Body of pancreas (tissue), 4 donors: ENCODE measurements at regions not wholly inside any gene's neighbourhood (a gene's known extent, or its start where the extent isn't known, plus 50 kb on each side); places are given as distances from the start of the nearest gene placed in this dataset.

Experiments
- ATAC-seq: fragments of 150-250 bp; one replicate; pipeline ENCODE4 v1.9.1; 2016
- DNase-seq, 4 donors: peaks; one replicate each; pipeline ENCODE4 v3.0.0-alpha.2; 2019
- H3K27ac ChIP-seq, 4 donors: fragments of 200-600 bp; sonication (generic); 1 replicate in 3 of 4; 2 replicates in 1 of 4; pipeline versions ENCODE4 v1.5.1 to v1.6.1; 2016 to 2019; ENCODE audit warnings: mild to moderate bottlenecking in 1 of 4, mixed read lengths in 1 of 4, moderate library complexity in 1 of 4
- H3K27me3 ChIP-seq, 2 donors: fragments of 200-600 bp; sonication (generic); one replicate each; pipeline ENCODE4 v1.6.0; 2016; ENCODE audit warnings: mild to moderate bottlenecking in 1 of 2
- H3K36me3 ChIP-seq, 2 donors: fragments of 200-600 bp; sonication (generic); replicated peaks in 1 of 2; 2 replicates each; pipeline ENCODE4 v1.5.1; 2016; ENCODE audit warnings: low read depth in 2 of 2; ENCODE audit not compliant: insufficient read depth in 1 of 2
- H3K4me1 ChIP-seq: fragments of 200-600 bp; sonication (generic); one replicate; pipeline ENCODE4 v1.6.0; 2016
- H3K4me3 ChIP-seq, 2 donors: fragments of 200-600 bp; sonication (generic); 1 replicate in 1 of 2; 2 replicates in 1 of 2; pipeline ENCODE4 v1.5.1; 2016 to 2019
- H3K9me3 ChIP-seq, 3 donors: fragments of 200-600 bp; sonication (generic); 1 replicate in 2 of 3; 2 replicates in 1 of 3; pipeline ENCODE4 v1.5.1; 2016
- CTCF ChIP-seq, 7 experiments: fragments of 450-650 bp in 4 of 7; fragments of 200-600 bp in 3 of 7; sonication (generic) in 3 of 7; IDR thresholded peaks; one replicate each; pipeline ENCODE4 v1.5.1; 2016 to 2019; ENCODE audit warnings: antibody characterized with exemption in 7 of 7
- POLR2A ChIP-seq, 3 donors: fragments of 450-650 bp; IDR thresholded peaks; one replicate each; pipeline ENCODE4 v1.6.1; 2016; ENCODE audit warnings: antibody characterized with exemption in 3 of 3, mild to moderate bottlenecking in 2 of 3
- WGBS, 2 donors: methylation state at CpG; one replicate each; pipeline ENCODE4 v1.1.5; 2017; 5-methylcytosine and 5-hydroxymethylcytosine counted together
- intact Hi-C: fragments of 100-400 bp; cut with DNase I; formaldehyde crosslinking; loops from one replicate; pipeline ENCODE4 v1.15.1; 2023

- ATAC-seq, result no peak
- intact Hi-C loops, result no loop called here
- WGBS, 2 donors, result 54 to 55% methylated on average over 8 of the region's 8 CpGs
Observed at GRCh38 chr5:9861666-9862256, 231.6 kb upstream of the TAS2R1 start.

GRCh38 chr5:9859808-9860207 is 229.7 kb upstream of the TAS2R1 start:
- Histone ChIP-seq H3K27me3 (no peaks in the 10 kb centered on the region), H3K4me1 (peaks cover 8% of the 10 kb centered on the region), H3K4me3 (no peak overlapping the region), H3K36me3 (no peaks in the 10 kb centered on the region), H3K27ac (no peak overlapping the region), H3K9me3 (peaks cover 0 to 2% (median 0%) of the 10 kb centered on the region in 3 donors)
- TF ChIP-seq CTCF (IDR thresholded peaks at IDR 0.05), result no peak
- TF ChIP-seq POLR2A (IDR thresholded peaks at IDR 0.05), result no peak
- DNase-seq (no peak), ATAC-seq (no peak)
- intact Hi-C loops, result no loop called here
- WGBS, 2 donors, result 8 to 9% methylated on average over 1 of the region's 1 CpG

More at GRCh38 chr5:9861666-9862256, 231.6 kb upstream of the TAS2R1 start:
- Histone ChIP-seq H3K4me1 (peaks cover 8% of the 10 kb centered on the region), H3K27me3 (no peaks in the 10 kb centered on the region), H3K36me3 (no peaks in the 10 kb centered on the region), H3K4me3 (no peak overlapping the region), H3K9me3 (peaks cover 0 to 14% (median 0%) of the 10 kb centered on the region in 3 donors), H3K27ac (no peak overlapping the region)
- no peak for DNase-seq
- TF ChIP-seq CTCF (IDR thresholded peaks at IDR 0.05), result no peak
- no peak for TF ChIP-seq POLR2A (IDR thresholded peaks at IDR 0.05)

- Histone ChIP-seq H3K4me1 (peaks cover 8% of the 10 kb centered on the region), H3K4me3 (no peak overlapping the region), H3K9me3 (no peaks in the 10 kb centered on the region), H3K36me3 (no peaks in the 10 kb centered on the region), H3K27ac (no peak overlapping the region), H3K27me3 (no peaks in the 10 kb centered on the region)
- 96 to 100% methylated on average over 1 to 3 of the region's 3 CpGs for WGBS, 2 donors
- DNase-seq (no peak), ATAC-seq (no peak)
- no peak for TF ChIP-seq CTCF (IDR thresholded peaks at IDR 0.05)
- TF ChIP-seq POLR2A (IDR thresholded peaks at IDR 0.05), result no peak
- intact Hi-C loops, result no loop called here
Observed at GRCh38 chr5:9858043-9858442, 227.9 kb upstream of the TAS2R1 start.

GRCh38 chr5:9853309-9853708 is 223.2 kb upstream of the TAS2R1 start:
- no peak overlapping the region for H3K27ac ChIP-seq
- intact Hi-C loops, result no loop called here
- no peak for ATAC-seq
- H3K4me1 ChIP-seq, result no peaks in the 10 kb centered on the region
- TF ChIP-seq CTCF (IDR thresholded peaks at IDR 0.05) (no peak), POLR2A (IDR thresholded peaks at IDR 0.05) (no peak)
- no peak overlapping the region for H3K4me3 ChIP-seq
- DNase-seq, result no peak
- 82 to 87% methylated on average over 2 of the region's 2 CpGs for WGBS, 2 donors
- no peaks in the 10 kb centered on the region for H3K9me3 ChIP-seq
- no peaks in the 10 kb centered on the region for H3K27me3 ChIP-seq
- H3K36me3 ChIP-seq, result no peaks in the 10 kb centered on the region

GRCh38 chr5:9852671-9853070 is 222.5 kb upstream of the TAS2R1 start:
- no peak for DNase-seq
- 66 to 71% methylated on average over 3 of the region's 3 CpGs for WGBS, 2 donors
- Histone ChIP-seq H3K36me3 (no peaks in the 10 kb centered on the region), H3K4me3 (no peak overlapping the region), H3K9me3 (no peaks in the 10 kb centered on the region), H3K27ac (no peak overlapping the region), H3K4me1 (no peaks in the 10 kb centered on the region), H3K27me3 (no peaks in the 10 kb centered on the region)
- intact Hi-C loops, result no loop called here
- ATAC-seq, result no peak
- TF ChIP-seq POLR2A (IDR thresholded peaks at IDR 0.05) (no peak), CTCF (IDR thresholded peaks at IDR 0.05) (no peak)
